H9 (cell line): ENCODE measurements at regions not wholly inside any gene's neighbourhood (a gene's known extent, or its start where the extent isn't known, plus 50 kb on each side); places are given as distances from the start of the nearest gene placed in this dataset.

ENCODE experiments used
- DNase-seq: peaks from one replicate; pipeline ENCODE4 v3.0.0-alpha.2; 2017
- H2AFZ ChIP-seq: one replicate; pipeline ENCODE4 v1.6.1; 2013; ENCODE audit warnings: mild to moderate bottlenecking, low read length, control low read depth, moderate library complexity
- H2AK5ac ChIP-seq: 2 replicates; pipeline ENCODE4 v1.6.1; 2013; ENCODE audit warnings: low read length, control low read depth, mixed read lengths; ENCODE audit not compliant: insufficient read length
- H2BK120ac ChIP-seq: one replicate; pipeline ENCODE4 v1.6.1; 2013; ENCODE audit warnings: low read depth, mild to moderate bottlenecking, low read length, control low read depth, inconsistent platforms; ENCODE audit not compliant: poor library complexity, severe bottlenecking
- H2BK12ac ChIP-seq: 2 replicates; pipeline ENCODE4 v1.6.1; 2013; ENCODE audit warnings: low read length, control low read depth, mixed read lengths, low read depth; ENCODE audit not compliant: insufficient read length
- H2BK15ac ChIP-seq: 2 replicates; pipeline ENCODE4 v1.6.1; 2013; ENCODE audit warnings: low read depth, low read length, control low read depth
- H2BK20ac ChIP-seq: one replicate; pipeline ENCODE4 v1.6.1; 2013; ENCODE audit warnings: low read depth, mild to moderate bottlenecking, low read length, control low read depth, inconsistent platforms; ENCODE audit not compliant: poor library complexity, severe bottlenecking
- H2BK5ac ChIP-seq: 2 replicates; pipeline ENCODE4 v1.6.1; 2013; ENCODE audit warnings: low read length, control low read depth, mixed read lengths; ENCODE audit not compliant: insufficient read length
- H3K14ac ChIP-seq: 2 replicates; pipeline ENCODE4 v1.6.1; 2013; ENCODE audit warnings: low read length, control low read depth; ENCODE audit not compliant: insufficient read depth
- H3K18ac ChIP-seq: 2 replicates; pipeline ENCODE4 v1.6.1; 2013; ENCODE audit warnings: low read depth, mild to moderate bottlenecking, mixed read lengths, low read length, control low read depth; ENCODE audit not compliant: insufficient read length
- H3K23ac ChIP-seq: 2 replicates; pipeline ENCODE4 v1.6.1; 2013; ENCODE audit warnings: low read length, control low read depth, mixed read lengths, low read depth; ENCODE audit not compliant: insufficient read length
- H3K23me2 ChIP-seq: 2 replicates; pipeline ENCODE4 v1.6.1; 2013; ENCODE audit warnings: low read depth, mild to moderate bottlenecking, mixed read lengths, low read length, control low read depth; ENCODE audit not compliant: insufficient read length, poor library complexity, severe bottlenecking
- H3K27ac ChIP-seq: 2 replicates; pipeline ENCODE4 v1.5.1; 2013; ENCODE audit warnings: low read length, control low read depth, mixed read lengths, low read depth; ENCODE audit not compliant: insufficient read length
- H3K27me3 ChIP-seq: 2 replicates; pipeline ENCODE4 v1.6.1; 2013; ENCODE audit warnings: low read length, control low read depth, inconsistent platforms; ENCODE audit not compliant: insufficient read depth
- H3K4ac ChIP-seq: 2 replicates; pipeline ENCODE4 v1.6.1; 2013; ENCODE audit warnings: low read depth, mild to moderate bottlenecking, control low read depth, inconsistent platforms, low read length, moderate library complexity
- H3K4me1 ChIP-seq: 2 replicates; pipeline ENCODE4 v1.6.1; 2013; ENCODE audit warnings: low read length, control low read depth, inconsistent platforms; ENCODE audit not compliant: insufficient read depth
- H3K4me2 ChIP-seq: 2 replicates; pipeline ENCODE4 v1.6.1; 2013; ENCODE audit warnings: low read length, control low read depth, mixed read lengths; ENCODE audit not compliant: insufficient read length, insufficient read depth
- H3K56ac ChIP-seq: 2 replicates; pipeline ENCODE4 v1.6.1; 2013; ENCODE audit warnings: low read depth, mild to moderate bottlenecking, mixed read lengths, low read length, control low read depth; ENCODE audit not compliant: insufficient read length
- H3K79me1 ChIP-seq: 2 replicates; pipeline ENCODE4 v1.6.1; 2013; ENCODE audit warnings: low read depth, mild to moderate bottlenecking, moderate library complexity, low read length, control low read depth, inconsistent platforms; ENCODE audit not compliant: insufficient read depth, poor library complexity, severe bottlenecking
- H3K79me2 ChIP-seq: 2 replicates; pipeline ENCODE4 v1.6.1; 2013; ENCODE audit warnings: low read length, control low read depth, inconsistent platforms; ENCODE audit not compliant: insufficient read depth
- H3K9ac ChIP-seq: 2 replicates; pipeline ENCODE4 v1.6.1; 2013; ENCODE audit warnings: low read length, control low read depth, mixed read lengths; ENCODE audit not compliant: insufficient read length; ENCODE audit errors: extremely low read depth
- H3K9me3 ChIP-seq: one replicate; pipeline ENCODE4 v1.6.1; 2013; ENCODE audit warnings: low read depth, low read length, inconsistent platforms; ENCODE audit not compliant: control insufficient read depth
- H3T11ph ChIP-seq: one replicate; pipeline ENCODE4 v1.6.1; 2013; ENCODE audit warnings: mild to moderate bottlenecking, low read length, control low read depth, inconsistent platforms
- H4K20me1 ChIP-seq: one replicate; pipeline ENCODE4 v1.6.1; 2013; ENCODE audit not compliant: control insufficient read depth, insufficient read length, insufficient read depth
- H4K5ac ChIP-seq: 2 replicates; pipeline ENCODE4 v1.6.1; 2013; ENCODE audit warnings: low read depth, mild to moderate bottlenecking, mixed read lengths, low read length, control low read depth; ENCODE audit not compliant: insufficient read length
- H4K8ac ChIP-seq: replicated peaks from 2 replicates; pipeline ENCODE4 v1.6.1; 2013; ENCODE audit warnings: low read length, control low read depth, mixed read lengths, low read depth; ENCODE audit not compliant: insufficient read length
- H4K91ac ChIP-seq: 2 replicates; pipeline ENCODE4 v1.6.1; 2013; ENCODE audit warnings: low read depth, mild to moderate bottlenecking, moderate library complexity, mixed read lengths, low read length, control low read depth; ENCODE audit not compliant: insufficient read length
- H3K27ac Mint-ChIP-seq, 3 experiments: 2 replicates in 2 of 3; 3 replicates in 1 of 3; pipeline ENCODE4 v1.8.0; 2020 to 2021; ENCODE audit warnings: mixed read lengths in 3 of 3, mild to moderate bottlenecking in 1 of 3, moderate library complexity in 1 of 3
- H3K27me3 Mint-ChIP-seq: 2 replicates; pipeline ENCODE4 v1.8.0; 2021; ENCODE audit warnings: low read depth, mild to moderate bottlenecking, moderate library complexity, mixed read lengths
- H3K36me3 Mint-ChIP-seq, 3 experiments: 2 replicates in 2 of 3; 3 replicates in 1 of 3; pipeline ENCODE4 v1.8.0; 2020 to 2021; ENCODE audit warnings: low read depth in 3 of 3, mixed read lengths in 3 of 3; ENCODE audit not compliant: insufficient read depth in 1 of 3
- H3K4me1 Mint-ChIP-seq, 2 experiments: 2 replicates each; pipeline ENCODE4 v1.8.0; 2020; ENCODE audit warnings: mixed read lengths in 2 of 2
- H3K4me3 Mint-ChIP-seq, 2 experiments: 2 replicates in 1 of 2; 3 replicates in 1 of 2; pipeline ENCODE4 v1.8.0; 2020 to 2021; ENCODE audit warnings: mild to moderate bottlenecking in 2 of 2, mixed read lengths in 2 of 2, moderate library complexity in 1 of 2
- H3K9me3 Mint-ChIP-seq, 2 experiments: 2 replicates in 1 of 2; 3 replicates in 1 of 2; pipeline ENCODE4 v1.8.0; 2020; ENCODE audit warnings: mild to moderate bottlenecking in 2 of 2, mixed read lengths in 2 of 2, moderate library complexity in 1 of 2
- WGBS: extraction: QIAGEN DNeasy Blood & Tissue Kit; methylation state at CpG from one replicate; pipeline ENCODE4 v1.1.7; 2013; ENCODE audit warnings: missing lambda C conversion rate, low lambda C conversion rate, mixed read lengths; ENCODE audit not compliant: insufficient read length; ENCODE audit errors: extremely low coverage; 5-methylcytosine and 5-hydroxymethylcytosine counted together
- TF ChIP-seq, protein P1 (sequence below): fragments of 200-600 bp; sonication (generic); conservative IDR thresholded peaks from 3 replicates; pipeline ENCODE4 v1.8.0; 2021; ENCODE audit warnings: antibody characterized with exemption, mild to moderate bottlenecking

DNA sequence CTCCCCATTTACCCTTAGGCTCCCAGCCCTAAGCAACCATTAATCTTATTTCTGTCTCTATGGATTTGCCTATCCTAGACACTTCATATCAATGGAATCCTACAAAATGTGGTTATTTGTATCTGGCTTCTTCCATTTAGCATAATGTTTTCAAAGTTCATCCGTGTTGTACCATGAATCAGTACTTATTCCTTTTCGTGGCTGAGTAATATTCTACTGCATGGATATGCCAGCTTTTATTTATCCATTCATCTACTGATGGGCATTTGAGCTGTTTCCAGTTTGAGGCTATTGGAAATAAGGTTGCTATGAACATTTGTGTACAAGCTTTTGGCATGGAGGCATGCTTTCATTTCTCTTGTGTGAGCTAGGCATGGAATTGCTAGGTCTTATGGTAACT lies 121.1 kb downstream of the WDR11 start:
- no peak overlapping the region for H3K27ac Mint-ChIP-seq
- Histone ChIP-seq H3K27me3 (no peaks in the 10 kb centered on the region), H2BK120ac (no peak overlapping the region), H3K4me2 (no peak overlapping the region), H4K5ac (no peak overlapping the region), H3K27ac (no peak overlapping the region), H3K9ac (no peak overlapping the region), H3K79me1 (no peaks in the 10 kb centered on the region), H2BK15ac (no peak overlapping the region), H3T11ph (no peak overlapping the region), H2BK12ac (no peak overlapping the region), H3K14ac (no peak overlapping the region), H4K91ac (no peak overlapping the region), H3K56ac (no peak overlapping the region), H2BK20ac (no peak overlapping the region), H3K4me1 (no peaks in the 10 kb centered on the region), H3K23me2 (no peaks in the 10 kb centered on the region), H4K20me1 (no peaks in the 10 kb centered on the region), H2BK5ac (no peak overlapping the region), H3K18ac (no peak overlapping the region), H3K9me3 (no peaks in the 10 kb centered on the region), H3K79me2 (no peaks in the 10 kb centered on the region), H2AFZ (no peak overlapping the region), H4K8ac (no peak overlapping the region), H2AK5ac (no peak overlapping the region), H3K23ac (no peak overlapping the region), H3K4ac (no peak overlapping the region)
- peaks cover 10 to 15% of the 10 kb centered on the region in 2 experiments for H3K9me3 Mint-ChIP-seq
- peaks cover 30% of the 10 kb centered on the region for H3K27me3 Mint-ChIP-seq
- TF ChIP-seq, protein P1, sequence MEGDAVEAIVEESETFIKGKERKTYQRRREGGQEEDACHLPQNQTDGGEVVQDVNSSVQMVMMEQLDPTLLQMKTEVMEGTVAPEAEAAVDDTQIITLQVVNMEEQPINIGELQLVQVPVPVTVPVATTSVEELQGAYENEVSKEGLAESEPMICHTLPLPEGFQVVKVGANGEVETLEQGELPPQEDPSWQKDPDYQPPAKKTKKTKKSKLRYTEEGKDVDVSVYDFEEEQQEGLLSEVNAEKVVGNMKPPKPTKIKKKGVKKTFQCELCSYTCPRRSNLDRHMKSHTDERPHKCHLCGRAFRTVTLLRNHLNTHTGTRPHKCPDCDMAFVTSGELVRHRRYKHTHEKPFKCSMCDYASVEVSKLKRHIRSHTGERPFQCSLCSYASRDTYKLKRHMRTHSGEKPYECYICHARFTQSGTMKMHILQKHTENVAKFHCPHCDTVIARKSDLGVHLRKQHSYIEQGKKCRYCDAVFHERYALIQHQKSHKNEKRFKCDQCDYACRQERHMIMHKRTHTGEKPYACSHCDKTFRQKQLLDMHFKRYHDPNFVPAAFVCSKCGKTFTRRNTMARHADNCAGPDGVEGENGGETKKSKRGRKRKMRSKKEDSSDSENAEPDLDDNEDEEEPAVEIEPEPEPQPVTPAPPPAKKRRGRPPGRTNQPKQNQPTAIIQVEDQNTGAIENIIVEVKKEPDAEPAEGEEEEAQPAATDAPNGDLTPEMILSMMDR: no peak
- DNase-seq: no peak
- peaks cover 0 to 13% (median 6%) of the 10 kb centered on the region in 3 experiments; a peak in 4 of 7 replicates for H3K36me3 Mint-ChIP-seq
- no CpG with 5 or more reads among the region's 2 CpGs for WGBS
- H3K4me3 Mint-ChIP-seq: no peak overlapping the region
- H3K4me1 Mint-ChIP-seq: peaks cover 7 to 9% of the 10 kb centered on the region in 2 experiments
